HG03439 (cell line): ENCODE measurements at regions not wholly inside any gene's neighbourhood (a gene's known extent, or its start where the extent isn't known, plus 50 kb on each side); places are given as distances from the start of the nearest gene placed in this dataset.

ENCODE experiments used
- ATAC-seq: cut with Tn5 transposase; IDR thresholded peaks from one replicate; pipeline ENCODE4 v1.9.1; 2021; ENCODE audit warnings: mild to moderate bottlenecking, moderate library complexity; ENCODE audit not compliant: unreplicated experiment

GRCh38 chr5:35436400-35437057, 181.1 kb upstream of the SPEF2 start:
- ATAC-seq: no peak

- no peak for ATAC-seq
Measured at GRCh38 chr5:35430381-35431162, 187.1 kb upstream of the SPEF2 start.

GRCh38 chr5:35420200-35420599, 189.9 kb upstream of the PRLR start:
- ATAC-seq: no peak

GRCh38 chr5:35417040-35417439, 186.8 kb upstream of the PRLR start:
- no peak for ATAC-seq

- no peak for ATAC-seq
Measured at GRCh38 chr5:35416217-35416988, 186.1 kb upstream of the PRLR start.

- ATAC-seq: no peak
Measured at GRCh38 chr5:35415309-35415708, 185.0 kb upstream of the PRLR start.

GRCh38 chr5:35409361-35409760, 179.1 kb upstream of the PRLR start:
- no peak for ATAC-seq

- ATAC-seq: no peak
Measured at GRCh38 chr5:35408146-35408545, 177.9 kb upstream of the PRLR start.

GRCh38 chr5:35407697-35408096, 177.4 kb upstream of the PRLR start:
- no peak for ATAC-seq

GRCh38 chr5:35405938-35406337, 175.7 kb upstream of the PRLR start:
- no peak for ATAC-seq

GRCh38 chr5:35404701-35405100, 174.4 kb upstream of the PRLR start:
- no peak for ATAC-seq

GRCh38 chr5:35393901-35394300, 163.6 kb upstream of the PRLR start:
- no peak for ATAC-seq

GRCh38 chr5:35384658-35385057, 154.4 kb upstream of the PRLR start:
- ATAC-seq: no peak

- no peak for ATAC-seq
Measured at GRCh38 chr5:35383041-35383440, 152.8 kb upstream of the PRLR start.

GRCh38 chr5:35377653-35378052, 147.4 kb upstream of the PRLR start:
- ATAC-seq: no peak

- ATAC-seq: no peak
Measured at GRCh38 chr5:35374584-35374983, 144.3 kb upstream of the PRLR start.

- no peak for ATAC-seq
Measured at GRCh38 chr5:35373249-35373648, 143.0 kb upstream of the PRLR start.

GRCh38 chr5:35372482-35372881, 142.2 kb upstream of the PRLR start:
- no peak for ATAC-seq

- no peak for ATAC-seq
Measured at GRCh38 chr5:35371951-35372426, 141.7 kb upstream of the PRLR start.

GRCh38 chr5:35370871-35371270, 140.6 kb upstream of the PRLR start:
- ATAC-seq: no peak

GRCh38 chr5:35369965-35370790, 139.9 kb upstream of the PRLR start:
- ATAC-seq: no peak
